ENCODE measurements at regions not wholly inside any gene's neighbourhood (a gene's known extent, or its start where the extent isn't known, plus 50 kb on each side); places are given as distances from the start of the nearest gene placed in this dataset.
A peak's percentile ranks its signal among the peaks of the same experiment; 100 is the strongest.

- DNase-seq (ENCODE audit: low read depth, low spot score): no peak
These were observed 91.7 kb upstream of the TGIF1 start for GRCh38 chr18:3358310-3358709.

GRCh38 chr18:3360211-3360610 is 89.8 kb upstream of the TGIF1 start:
- peak; percentile 91 for DNase-seq (ENCODE audit: low read depth, low spot score)

GRCh38 chr18:3367491-3368091 is 82.4 kb upstream of the TGIF1 start:
- no peak for DNase-seq (ENCODE audit: low read depth, low spot score)

- DNase-seq (ENCODE audit: low read depth, low spot score): no peak
These were observed 81.8 kb upstream of the TGIF1 start for GRCh38 chr18:3368193-3368592.

- no peak for DNase-seq (ENCODE audit: low read depth, low spot score)
These were observed 70.3 kb upstream of the TGIF1 start for GRCh38 chr18:3379685-3380084.

GRCh38 chr18:3380384-3380961 is 69.5 kb upstream of the TGIF1 start:
- no peak for DNase-seq (ENCODE audit: low read depth, low spot score)

GRCh38 chr18:3383381-3383915 is 66.5 kb upstream of the TGIF1 start:
- DNase-seq (ENCODE audit: low read depth, low spot score): peak; percentile 71

- DNase-seq (ENCODE audit: low read depth, low spot score): no peak
These were observed 65.1 kb upstream of the TGIF1 start for GRCh38 chr18:3384664-3385563.

- no peak for DNase-seq (ENCODE audit: low read depth, low spot score)
These were observed 61.6 kb upstream of the TGIF1 start for GRCh38 chr18:3388323-3388722.

- DNase-seq (ENCODE audit: low read depth, low spot score): no peak
These were observed 61.0 kb upstream of the TGIF1 start for GRCh38 chr18:3388980-3389379.

GRCh38 chr18:3389977-3390376 is 60.0 kb upstream of the TGIF1 start:
- DNase-seq (ENCODE audit: low read depth, low spot score): no peak

GRCh38 chr18:3391704-3392466 is 58.1 kb upstream of the TGIF1 start:
- DNase-seq (ENCODE audit: low read depth, low spot score): no peak

- no peak for DNase-seq (ENCODE audit: low read depth, low spot score)
These were observed 57.5 kb upstream of the TGIF1 start for GRCh38 chr18:3392467-3392855.

- DNase-seq (ENCODE audit: low read depth, low spot score): no peak
These were observed 55.3 kb upstream of the TGIF1 start for GRCh38 chr18:3394648-3395047.

- no peak for DNase-seq (ENCODE audit: low read depth, low spot score)
These were observed 54.5 kb upstream of the TGIF1 start for GRCh38 chr18:3395466-3395865.

- DNase-seq (ENCODE audit: low read depth, low spot score): peak; percentile 25
These were observed 52.8 kb upstream of the TGIF1 start for GRCh38 chr18:3397031-3397750.

GRCh38 chr18:3397786-3398185 is 52.2 kb upstream of the TGIF1 start:
- DNase-seq (ENCODE audit: low read depth, low spot score): no peak

Measured in ELF-1 (cell line).